ENCODE measurements at regions not wholly inside any gene's neighbourhood (a gene's known extent, or its start where the extent isn't known, plus 50 kb on each side); places are given as distances from the start of the nearest gene placed in this dataset.

GRCh38 chr5:26060212-26060611 is 978.2 kb downstream of the CDH9 start:
- H3K9me3 Mint-ChIP-seq (ENCODE audit: low read depth), result no peaks in the 10 kb centered on the region
- no peaks in the 10 kb centered on the region for H3K4me1 Mint-ChIP-seq (ENCODE audit: low read depth)
- no peak overlapping the region for H3K4me3 Mint-ChIP-seq (ENCODE audit: unreplicated experiment)
- no peak overlapping the region for H3K27ac Mint-ChIP-seq (ENCODE audit: unreplicated experiment)
- no peaks in the 10 kb centered on the region for H3K36me3 Mint-ChIP-seq (ENCODE audit: low read depth)
- TF ChIP-seq CTCF (IDR thresholded peaks at IDR 0.05), result no peak
- no peak for DNase-seq (ENCODE audit: low spot score)
- H3K27me3 Mint-ChIP-seq (ENCODE audit: low read depth), result no peaks in the 10 kb centered on the region

- peaks cover 2% of the 10 kb centered on the region for H3K9me3 Mint-ChIP-seq (ENCODE audit: low read depth)
- no peak overlapping the region for H3K27ac Mint-ChIP-seq (ENCODE audit: unreplicated experiment)
- no peak overlapping the region for H3K4me3 Mint-ChIP-seq (ENCODE audit: unreplicated experiment)
- DNase-seq (ENCODE audit: low spot score), result no peak
- no peaks in the 10 kb centered on the region for H3K36me3 Mint-ChIP-seq (ENCODE audit: low read depth)
- no peaks in the 10 kb centered on the region for H3K4me1 Mint-ChIP-seq (ENCODE audit: low read depth)
- H3K27me3 Mint-ChIP-seq (ENCODE audit: low read depth), result no peaks in the 10 kb centered on the region
- no peak for TF ChIP-seq CTCF (IDR thresholded peaks at IDR 0.05)
Observed at GRCh38 chr5:26054594-26054993, 983.8 kb downstream of the CDH9 start.

- no peak overlapping the region for H3K27ac Mint-ChIP-seq (ENCODE audit: unreplicated experiment)
- H3K27me3 Mint-ChIP-seq (ENCODE audit: low read depth), result no peaks in the 10 kb centered on the region
- peaks cover 7% of the 10 kb centered on the region for H3K9me3 Mint-ChIP-seq (ENCODE audit: low read depth)
- no peak overlapping the region for H3K4me3 Mint-ChIP-seq (ENCODE audit: unreplicated experiment)
- no peak for TF ChIP-seq CTCF (IDR thresholded peaks at IDR 0.05)
- no peak for DNase-seq (ENCODE audit: low spot score)
- no peaks in the 10 kb centered on the region for H3K4me1 Mint-ChIP-seq (ENCODE audit: low read depth)
- H3K36me3 Mint-ChIP-seq (ENCODE audit: low read depth), result no peaks in the 10 kb centered on the region
Observed at GRCh38 chr5:26034813-26035212, 1003.6 kb downstream of the CDH9 start.

- TF ChIP-seq CTCF (IDR thresholded peaks at IDR 0.05), result no peak
- no peaks in the 10 kb centered on the region for H3K27me3 Mint-ChIP-seq (ENCODE audit: low read depth)
- no peak for DNase-seq (ENCODE audit: low spot score)
- H3K27ac Mint-ChIP-seq (ENCODE audit: unreplicated experiment), result no peak overlapping the region
- H3K4me3 Mint-ChIP-seq (ENCODE audit: unreplicated experiment), result no peak overlapping the region
- no peaks in the 10 kb centered on the region for H3K36me3 Mint-ChIP-seq (ENCODE audit: low read depth)
- no peaks in the 10 kb centered on the region for H3K4me1 Mint-ChIP-seq (ENCODE audit: low read depth)
- peaks cover 3% of the 10 kb centered on the region for H3K9me3 Mint-ChIP-seq (ENCODE audit: low read depth)
Observed at GRCh38 chr5:26031481-26031880, 1006.9 kb downstream of the CDH9 start.

GRCh38 chr5:26026044-26026443 is 1012.3 kb downstream of the CDH9 start:
- Mint-ChIP-seq H3K36me3 (ENCODE audit: low read depth) (no peaks in the 10 kb centered on the region), H3K27ac (ENCODE audit: unreplicated experiment) (no peak overlapping the region), H3K4me1 (ENCODE audit: low read depth) (no peaks in the 10 kb centered on the region), H3K9me3 (ENCODE audit: low read depth) (peaks cover 3% of the 10 kb centered on the region), H3K27me3 (ENCODE audit: low read depth) (no peaks in the 10 kb centered on the region), H3K4me3 (ENCODE audit: unreplicated experiment) (no peak overlapping the region)
- no peak for TF ChIP-seq CTCF (IDR thresholded peaks at IDR 0.05)
- DNase-seq (ENCODE audit: low spot score), result no peak
